Astrocyte (in vitro differentiated cells and primary cell): ENCODE measurements at regions not wholly inside any gene's neighbourhood (a gene's known extent, or its start where the extent isn't known, plus 50 kb on each side); places are given as distances from the start of the nearest gene placed in this dataset.

ENCODE experiments used
- EZH2 ChIP-seq: IDR thresholded peaks from 2 replicates; pipeline ENCODE4 v1.6.1; 2012; ENCODE audit warnings: mild to moderate bottlenecking, low read length, inconsistent platforms; ENCODE audit not compliant: insufficient read depth
- TF ChIP-seq, protein P1 (sequence below): IDR thresholded peaks from 2 replicates; pipeline ENCODE4 v1.5.1; 2011; ENCODE audit warnings: low read depth, mild to moderate bottlenecking, inconsistent platforms, low read length, moderate library complexity; ENCODE audit not compliant: insufficient read depth

DNA sequence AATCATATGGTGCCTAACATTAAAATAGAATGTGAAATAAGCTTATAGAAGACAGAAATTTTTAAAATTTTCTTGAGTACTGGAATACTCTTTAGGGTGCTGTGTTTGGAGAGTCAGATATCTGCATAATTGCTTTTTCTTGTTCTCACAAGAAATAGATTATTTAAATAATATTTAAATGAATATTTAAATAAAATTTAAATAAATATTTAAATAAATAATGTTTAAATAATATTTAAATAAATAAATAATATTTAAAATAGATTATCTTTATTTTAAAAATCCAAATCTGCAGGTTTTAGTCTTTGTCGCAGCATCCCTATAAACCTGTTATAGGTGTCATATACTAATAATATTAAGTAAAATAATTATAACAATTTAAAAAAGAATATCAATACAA lies 1589.4 kb downstream of the MAT2B start:
- TF ChIP-seq EZH2, result no peak
- TF ChIP-seq, protein P1, sequence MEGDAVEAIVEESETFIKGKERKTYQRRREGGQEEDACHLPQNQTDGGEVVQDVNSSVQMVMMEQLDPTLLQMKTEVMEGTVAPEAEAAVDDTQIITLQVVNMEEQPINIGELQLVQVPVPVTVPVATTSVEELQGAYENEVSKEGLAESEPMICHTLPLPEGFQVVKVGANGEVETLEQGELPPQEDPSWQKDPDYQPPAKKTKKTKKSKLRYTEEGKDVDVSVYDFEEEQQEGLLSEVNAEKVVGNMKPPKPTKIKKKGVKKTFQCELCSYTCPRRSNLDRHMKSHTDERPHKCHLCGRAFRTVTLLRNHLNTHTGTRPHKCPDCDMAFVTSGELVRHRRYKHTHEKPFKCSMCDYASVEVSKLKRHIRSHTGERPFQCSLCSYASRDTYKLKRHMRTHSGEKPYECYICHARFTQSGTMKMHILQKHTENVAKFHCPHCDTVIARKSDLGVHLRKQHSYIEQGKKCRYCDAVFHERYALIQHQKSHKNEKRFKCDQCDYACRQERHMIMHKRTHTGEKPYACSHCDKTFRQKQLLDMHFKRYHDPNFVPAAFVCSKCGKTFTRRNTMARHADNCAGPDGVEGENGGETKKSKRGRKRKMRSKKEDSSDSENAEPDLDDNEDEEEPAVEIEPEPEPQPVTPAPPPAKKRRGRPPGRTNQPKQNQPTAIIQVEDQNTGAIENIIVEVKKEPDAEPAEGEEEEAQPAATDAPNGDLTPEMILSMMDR, result no peak
